Stomach (tissue), 4 donors: ENCODE measurements at regions not wholly inside any gene's neighbourhood (a gene's known extent, or its start where the extent isn't known, plus 50 kb on each side); places are given as distances from the start of the nearest gene placed in this dataset.

Experiments
- CTCF ChIP-seq, 7 experiments: fragments of 450-650 bp in 4 of 7; fragments of 200-600 bp in 3 of 7; sonication (generic) in 3 of 7; IDR thresholded peaks; one replicate each; pipeline ENCODE4 v1.5.1; 2016 to 2019; ENCODE audit warnings: antibody characterized with exemption in 7 of 7, control low read depth in 2 of 7, mild to moderate bottlenecking in 1 of 7
- POLR2A ChIP-seq, 4 donors: fragments of 450-650 bp; IDR thresholded peaks; one replicate each; pipeline ENCODE4 v1.6.1; 2016; ENCODE audit warnings: antibody characterized with exemption in 4 of 4, control low read depth in 2 of 4, mild to moderate bottlenecking in 1 of 4, moderate library complexity in 1 of 4

DNA sequence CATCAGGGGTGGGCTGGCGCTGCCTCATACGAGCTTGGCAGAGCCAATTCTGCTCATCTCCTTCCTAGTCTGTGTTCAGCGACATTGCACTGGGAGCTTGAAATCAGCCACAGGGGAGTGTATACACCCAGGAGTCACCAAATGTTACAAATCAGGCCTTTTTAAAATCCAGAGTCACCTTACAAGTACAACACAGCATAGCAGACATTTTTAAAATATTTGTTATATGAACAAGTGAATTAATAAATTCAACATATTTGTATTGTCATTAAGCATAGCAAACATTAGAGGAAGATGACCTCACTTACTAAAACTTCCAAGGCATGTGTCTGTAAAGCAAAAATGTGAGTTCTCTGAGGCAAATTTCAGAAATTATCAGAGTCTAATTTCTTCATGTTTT, 210.0 kb downstream of the HLX start:
- TF ChIP-seq CTCF (IDR thresholded peaks at IDR 0.05), result no peak
- no peak for TF ChIP-seq POLR2A (IDR thresholded peaks at IDR 0.05)
